ENCODE measurements at regions not wholly inside any gene's neighbourhood (a gene's known extent, or its start where the extent isn't known, plus 50 kb on each side); places are given as distances from the start of the nearest gene placed in this dataset.

- H3K27ac ChIP-seq = no peak overlapping the region
- intact Hi-C loops (cut with DNase I; ENCODE audit: low total_unique reads) = no loop called here
- H3K4me1 ChIP-seq = no peaks in the 10 kb centered on the region
- no peaks in the 10 kb centered on the region for H3K36me3 ChIP-seq
- H3K9me3 ChIP-seq = peaks cover 0 to 14% (median 4%) of the 10 kb centered on the region in 8 donors
- DNase-seq = no peak
- no peak overlapping the region for H3K4me3 ChIP-seq
- TF ChIP-seq POLR2AphosphoS5 (IDR thresholded peaks at IDR 0.05) (no peak), CTCF (IDR thresholded peaks at IDR 0.05 in 8 of 11, conservative IDR thresholded peaks at IDR 0.05 in 3 of 11) (no peak), POLR2A (IDR thresholded peaks at IDR 0.05) (no peak)
- WGBS, 5 donors = 82 to 91% (median 87%) methylated on average over 6 of the region's 6 CpGs
- H3K27me3 ChIP-seq (replicated peaks in 1 of 7) = no peaks in the 10 kb centered on the region
Measured at GRCh38 chr10:111926286-111926685, 257.3 kb downstream of the GPAM start.

DNA sequence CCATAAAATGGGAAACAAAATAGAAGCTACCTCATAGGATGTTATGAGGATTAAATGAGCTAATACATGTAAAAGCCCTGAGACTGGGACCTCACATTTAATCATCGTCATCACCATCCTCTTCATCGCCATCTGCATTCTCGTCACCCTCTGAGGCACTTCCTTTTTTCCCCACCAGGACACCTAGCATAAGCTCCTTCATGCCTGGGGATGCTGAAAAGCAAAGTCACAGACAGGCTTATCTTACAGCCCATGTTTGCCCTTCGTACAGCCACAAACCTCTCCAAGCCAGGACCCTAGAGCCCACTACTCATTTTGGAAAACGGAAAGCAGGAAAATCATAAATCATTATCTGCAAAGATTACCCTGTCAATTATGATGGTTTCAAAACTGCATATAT lies 249.6 kb downstream of the GPAM start:
- Histone ChIP-seq H3K36me3 (no peaks in the 10 kb centered on the region), H3K27me3 (replicated peaks in 1 of 7) (no peaks in the 10 kb centered on the region), H3K27ac (no peak overlapping the region), H3K4me3 (no peak overlapping the region), H3K9me3 (peaks cover 0 to 14% (median 4%) of the 10 kb centered on the region in 8 donors), H3K4me1 (no peaks in the 10 kb centered on the region)
- WGBS, 5 donors = 63 to 80% (median 73%) methylated on average over 5 of the region's 5 CpGs
- TF ChIP-seq CTCF (IDR thresholded peaks at IDR 0.05 in 8 of 11, conservative IDR thresholded peaks at IDR 0.05 in 3 of 11) (no peak), POLR2A (IDR thresholded peaks at IDR 0.05) (no peak), POLR2AphosphoS5 (IDR thresholded peaks at IDR 0.05) (no peak)
- intact Hi-C loops (cut with DNase I; ENCODE audit: low total_unique reads) = no loop called here
- no peak for DNase-seq

GRCh38 chr10:111934931-111935330 lies 248.6 kb downstream of the GPAM start:
- H3K27ac ChIP-seq = no peak overlapping the region
- DNase-seq = no peak
- intact Hi-C loops (cut with DNase I; ENCODE audit: low total_unique reads) = no loop called here
- H3K4me3 ChIP-seq = no peak overlapping the region
- H3K27me3 ChIP-seq (replicated peaks in 1 of 7) = no peaks in the 10 kb centered on the region
- WGBS, 5 donors = 77 to 94% (median 93%) methylated on average over 1 of the region's 1 CpG
- TF ChIP-seq POLR2AphosphoS5 (IDR thresholded peaks at IDR 0.05) (no peak), POLR2A (IDR thresholded peaks at IDR 0.05) (no peak), CTCF (IDR thresholded peaks at IDR 0.05 in 8 of 11, conservative IDR thresholded peaks at IDR 0.05 in 3 of 11) (no peak)
- H3K36me3 ChIP-seq = no peaks in the 10 kb centered on the region
- no peaks in the 10 kb centered on the region for H3K4me1 ChIP-seq
- H3K9me3 ChIP-seq = peaks cover 0 to 4% (median 0%) of the 10 kb centered on the region in 8 donors

DNA sequence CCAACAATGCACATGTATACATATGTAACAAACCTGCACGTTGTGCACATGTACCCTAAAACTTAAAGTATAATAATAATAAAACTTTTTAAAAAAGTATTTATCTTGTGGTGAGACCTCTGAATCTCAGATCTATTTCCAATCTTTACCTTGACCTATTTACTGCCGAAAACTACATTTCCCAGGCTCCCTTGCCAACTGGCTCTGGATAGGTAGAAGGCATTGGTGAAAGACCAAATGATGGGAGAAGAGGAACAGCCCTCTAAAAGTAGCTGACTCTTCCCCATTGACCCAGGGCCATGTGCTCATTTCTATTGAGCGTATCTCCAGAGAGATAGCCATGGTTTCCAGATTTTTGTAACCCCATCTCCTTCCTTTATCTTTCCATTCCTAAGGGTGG lies 247.4 kb downstream of the GPAM start:
- TF ChIP-seq CTCF (IDR thresholded peaks at IDR 0.05 in 8 of 11, conservative IDR thresholded peaks at IDR 0.05 in 3 of 11) = no peak
- TF ChIP-seq POLR2A (IDR thresholded peaks at IDR 0.05) = no peak
- no peak for TF ChIP-seq POLR2AphosphoS5 (IDR thresholded peaks at IDR 0.05)
- Histone ChIP-seq H3K36me3 (no peaks in the 10 kb centered on the region), H3K27me3 (replicated peaks in 1 of 7) (no peaks in the 10 kb centered on the region), H3K27ac (no peak overlapping the region), H3K9me3 (no peaks in the 10 kb centered on the region), H3K4me3 (no peak overlapping the region), H3K4me1 (no peaks in the 10 kb centered on the region)
- no peak for DNase-seq
- intact Hi-C loops (cut with DNase I; ENCODE audit: low total_unique reads) = no loop called here
- WGBS, 5 donors = 74 to 91% (median 84%) methylated on average over 3 of the region's 3 CpGs

Data from spleen (tissue), 11 donors.